Mesendoderm (in vitro differentiated cells): ENCODE measurements at regions not wholly inside any gene's neighbourhood (a gene's known extent, or its start where the extent isn't known, plus 50 kb on each side); places are given as distances from the start of the nearest gene placed in this dataset.
"Not testable (repeated sequence)": the region's sequence is repeated elsewhere in the genome, so short reads cannot be mapped to it uniquely, and the experiment has no call there.

ENCODE experiments used
- DNase-seq: peaks from one replicate; pipeline ENCODE4 v3.0.0; 2013
- H2AK5ac ChIP-seq: 2 replicates; pipeline ENCODE4 v1.6.1; 2013; ENCODE audit warnings: low read length, inconsistent platforms
- H2BK120ac ChIP-seq: 2 replicates; pipeline ENCODE4 v1.6.1; 2013; ENCODE audit warnings: low read depth, mild to moderate bottlenecking, low read length, moderate library complexity, mixed read lengths
- H2BK15ac ChIP-seq: replicated peaks from 2 replicates; pipeline ENCODE4 v1.6.1; 2013; ENCODE audit warnings: low read depth, mild to moderate bottlenecking, moderate library complexity
- H2BK5ac ChIP-seq: 2 replicates; pipeline ENCODE4 v1.6.1; 2013; ENCODE audit warnings: low read length, inconsistent platforms
- H3K18ac ChIP-seq: 2 replicates; pipeline ENCODE4 v1.6.1; 2013; ENCODE audit warnings: mild to moderate bottlenecking, low read length, mixed read lengths
- H3K23ac ChIP-seq: one replicate; pipeline ENCODE4 v1.6.1; 2013; ENCODE audit warnings: low read length
- H3K27ac ChIP-seq: 2 replicates; pipeline ENCODE4 v1.5.1; 2013; ENCODE audit warnings: low read depth, mild to moderate bottlenecking, inconsistent platforms, low read length, moderate library complexity
- H3K27me3 ChIP-seq: 2 replicates; pipeline ENCODE4 v1.6.1; 2013; ENCODE audit warnings: low read length, control low read depth, mild to moderate bottlenecking, inconsistent platforms; ENCODE audit not compliant: insufficient read depth, poor library complexity
- H3K36me3 ChIP-seq: 2 replicates; pipeline ENCODE4 v1.6.1; 2013; ENCODE audit warnings: low read length, inconsistent platforms; ENCODE audit not compliant: control insufficient read depth, insufficient read depth
- H3K4ac ChIP-seq: one replicate; pipeline ENCODE4 v1.6.1; 2013; ENCODE audit warnings: low read depth, mild to moderate bottlenecking, low read length, moderate library complexity
- H3K4me1 ChIP-seq: 2 replicates; pipeline ENCODE4 v1.6.1; 2013; ENCODE audit warnings: low read depth, low read length, inconsistent platforms; ENCODE audit not compliant: control insufficient read depth
- H3K4me2 ChIP-seq: 2 replicates; pipeline ENCODE4 v1.6.1; 2013; ENCODE audit warnings: low read length
- H3K4me3 ChIP-seq: 2 replicates; pipeline ENCODE4 v1.5.1; 2013; ENCODE audit warnings: mild to moderate bottlenecking, low read length
- H3K56ac ChIP-seq: one replicate; pipeline ENCODE4 v1.6.1; 2013; ENCODE audit warnings: low read length
- H3K79me1 ChIP-seq: 2 replicates; pipeline ENCODE4 v1.6.1; 2013; ENCODE audit warnings: low read length, inconsistent platforms
- H3K79me2 ChIP-seq: 2 replicates; pipeline ENCODE4 v1.6.1; 2013; ENCODE audit warnings: mild to moderate bottlenecking, low read length; ENCODE audit not compliant: control insufficient read depth, insufficient read depth
- H3K9ac ChIP-seq: 2 replicates; pipeline ENCODE4 v1.6.1; 2013; ENCODE audit warnings: low read length, inconsistent platforms
- H4K5ac ChIP-seq: one replicate; pipeline ENCODE4 v1.6.1; 2013; ENCODE audit warnings: low read length
- H4K8ac ChIP-seq: one replicate; pipeline ENCODE4 v1.6.1; 2013; ENCODE audit warnings: low read depth, mild to moderate bottlenecking, control low read depth, low read length, moderate library complexity
- WGBS: extraction: QIAGEN DNeasy Blood & Tissue Kit; methylation state at CpG from one replicate; pipeline ENCODE4 v1.1.7; 2013; ENCODE audit warnings: low lambda C conversion rate, missing lambda C conversion rate; ENCODE audit not compliant: insufficient coverage; ENCODE audit errors: extremely low coverage; 5-methylcytosine and 5-hydroxymethylcytosine counted together

GRCh38 chr4:75142850-75143249, 209.9 kb downstream of the PARM1 start:
- no CpG with 5 or more reads among the region's 1 CpG for WGBS
- Histone ChIP-seq H2BK15ac (no peak overlapping the region), H4K5ac (no peak overlapping the region), H3K4ac (no peak overlapping the region), H3K4me1 (no peaks in the 10 kb centered on the region), H2BK5ac (no peak overlapping the region), H4K8ac (no peak overlapping the region), H3K23ac (no peak overlapping the region), H3K79me2 (no peaks in the 10 kb centered on the region), H3K56ac (no peak overlapping the region), H3K27me3 (no peaks in the 10 kb centered on the region), H3K27ac (no peak overlapping the region), H3K9ac (no peak overlapping the region), H3K79me1 (no peaks in the 10 kb centered on the region), H2BK120ac (no peak overlapping the region), H2AK5ac (no peak overlapping the region), H3K18ac (no peak overlapping the region), H3K4me3 (no peak overlapping the region), H3K36me3 (no peaks in the 10 kb centered on the region), H3K4me2 (no peak overlapping the region)
- DNase-seq, result no peak

GRCh38 chr4:75142382-75142781, 209.5 kb downstream of the PARM1 start:
- Histone ChIP-seq H2AK5ac (no peak overlapping the region), H3K9ac (no peak overlapping the region), H3K56ac (no peak overlapping the region), H3K27me3 (no peaks in the 10 kb centered on the region), H3K18ac (no peak overlapping the region), H3K79me2 (no peaks in the 10 kb centered on the region), H3K4ac (no peak overlapping the region), H2BK120ac (no peak overlapping the region), H3K36me3 (no peaks in the 10 kb centered on the region), H3K27ac (no peak overlapping the region), H4K5ac (no peak overlapping the region), H3K4me2 (no peak overlapping the region), H2BK5ac (no peak overlapping the region), H3K23ac (no peak overlapping the region), H3K4me3 (no peak overlapping the region), H4K8ac (no peak overlapping the region), H2BK15ac (no peak overlapping the region), H3K4me1 (no peaks in the 10 kb centered on the region), H3K79me1 (no peaks in the 10 kb centered on the region)
- WGBS, result no CpG with 5 or more reads among the region's 2 CpGs
- no peak for DNase-seq

- Histone ChIP-seq H4K5ac (no peak overlapping the region), H3K36me3 (no peaks in the 10 kb centered on the region)
Measured at GRCh38 chr4:75141162-75141561, 208.2 kb downstream of the PARM1 start.

GRCh38 chr4:75137302-75137701, 204.4 kb downstream of the PARM1 start:
- Histone ChIP-seq H3K4ac (no peak overlapping the region), H3K4me3 (no peak overlapping the region), H3K27ac (no peak overlapping the region), H2BK15ac (no peak overlapping the region), H3K79me2 (no peaks in the 10 kb centered on the region), H4K8ac (no peak overlapping the region), H2BK5ac (no peak overlapping the region), H3K23ac (no peak overlapping the region), H3K4me2 (no peak overlapping the region), H3K56ac (no peak overlapping the region), H3K79me1 (no peaks in the 10 kb centered on the region), H4K5ac (no peak overlapping the region), H3K9ac (no peak overlapping the region), H3K36me3 (no peaks in the 10 kb centered on the region), H3K4me1 (no peaks in the 10 kb centered on the region), H2AK5ac (no peak overlapping the region), H2BK120ac (no peak overlapping the region), H3K27me3 (no peaks in the 10 kb centered on the region), H3K18ac (no peak overlapping the region)
- no peak for DNase-seq

More at GRCh38 chr4:75141162-75141561, 208.2 kb downstream of the PARM1 start:
- H2BK15ac ChIP-seq, result no peak overlapping the region
- H3K4me3 ChIP-seq, result no peak overlapping the region
- H3K4me2 ChIP-seq, result no peak overlapping the region
- DNase-seq, result no peak
- no peak overlapping the region for H3K18ac ChIP-seq
- no peak overlapping the region for H3K27ac ChIP-seq
- H3K79me1 ChIP-seq, result no peaks in the 10 kb centered on the region
- H3K23ac ChIP-seq, result no peak overlapping the region
- no peak overlapping the region for H3K4ac ChIP-seq
- no peak overlapping the region for H2AK5ac ChIP-seq
- no peaks in the 10 kb centered on the region for H3K27me3 ChIP-seq
- no peaks in the 10 kb centered on the region for H3K4me1 ChIP-seq
- no peak overlapping the region for H2BK120ac ChIP-seq
- no peak overlapping the region for H4K8ac ChIP-seq
- H3K56ac ChIP-seq, result no peak overlapping the region
- H3K9ac ChIP-seq, result no peak overlapping the region
- H3K79me2 ChIP-seq, result no peaks in the 10 kb centered on the region
- no peak overlapping the region for H2BK5ac ChIP-seq

- Histone ChIP-seq H3K9ac (no peak overlapping the region), H3K79me1 (no peaks in the 10 kb centered on the region), H3K27ac (no peak overlapping the region), H3K36me3 (no peaks in the 10 kb centered on the region), H3K4ac (no peak overlapping the region), H3K23ac (no peak overlapping the region), H4K8ac (no peak overlapping the region), H3K79me2 (no peaks in the 10 kb centered on the region), H3K4me2 (no peak overlapping the region), H2BK120ac (no peak overlapping the region), H3K4me1 (no peaks in the 10 kb centered on the region), H2BK5ac (no peak overlapping the region), H3K27me3 (no peaks in the 10 kb centered on the region), H2BK15ac (no peak overlapping the region), H3K56ac (no peak overlapping the region), H3K18ac (no peak overlapping the region), H2AK5ac (no peak overlapping the region), H3K4me3 (no peak overlapping the region), H4K5ac (no peak overlapping the region)
- DNase-seq, result no peak
- no CpG with 5 or more reads among the region's 5 CpGs for WGBS
Measured at GRCh38 chr4:75135068-75135825, 202.3 kb downstream of the PARM1 start.

- not testable (repeated sequence) for H3K79me1 ChIP-seq, H3K4me1 ChIP-seq, H2BK15ac ChIP-seq, H3K23ac ChIP-seq, H2BK120ac ChIP-seq, H2AK5ac ChIP-seq, H3K27ac ChIP-seq, DNase-seq, H3K4ac ChIP-seq, H3K4me3 ChIP-seq, H4K5ac ChIP-seq, H3K4me2 ChIP-seq, H3K18ac ChIP-seq, H4K8ac ChIP-seq, H3K36me3 ChIP-seq, H3K9ac ChIP-seq, H3K79me2 ChIP-seq, H3K27me3 ChIP-seq, H2BK5ac ChIP-seq
- no CpG with 5 or more reads among the region's 21 CpGs for WGBS
- H3K56ac ChIP-seq, result peak overlapping the region; percentile 34
Measured at GRCh38 chr4:75126870-75127269, 194.0 kb downstream of the PARM1 start.
